SK-N-MC (cell line): ENCODE measurements at regions not wholly inside any gene's neighbourhood (a gene's known extent, or its start where the extent isn't known, plus 50 kb on each side); places are given as distances from the start of the nearest gene placed in this dataset.

Source experiments
- DNase-seq: peaks from one replicate; pipeline ENCODE4 v3.0.0-alpha.2; 2011; ENCODE audit warnings: low read depth, low spot score
- H3K27ac ChIP-seq: fragments of 200-600 bp; sonication (generic); 2 replicates; pipeline ENCODE4 v1.5.1; 2016; ENCODE audit warnings: mixed run types
- H3K36me3 ChIP-seq: fragments of 200-600 bp; sonication (generic); 2 replicates; pipeline ENCODE4 v1.6.1; 2017; ENCODE audit warnings: antibody characterized with exemption, low read length, mixed read lengths; ENCODE audit not compliant: insufficient read depth
- H3K4me3 ChIP-seq: fragments of 200-600 bp; sonication (generic); 2 replicates; pipeline ENCODE4 v1.5.1; 2016
- H3K9ac ChIP-seq: fragments of 200-600 bp; sonication (generic); 2 replicates; pipeline ENCODE4 v1.8.0; 2017; ENCODE audit warnings: mixed run types, mixed read lengths; ENCODE audit not compliant: insufficient read length
- H3K9me3 ChIP-seq: fragments of 200-600 bp; sonication (generic); 2 replicates; pipeline ENCODE4 v1.6.1; 2017; ENCODE audit warnings: low read depth, mild to moderate bottlenecking, antibody characterized with exemption, low read length, moderate library complexity, mixed read lengths
- EZH2 ChIP-seq: fragments of 200-600 bp; sonication (generic); IDR thresholded peaks from one replicate; pipeline ENCODE4 v1.6.1; 2017; ENCODE audit warnings: antibody characterized with exemption
- FOXP2 ChIP-seq: optimal IDR thresholded peaks from 2 replicates; pipeline ENCODE3; 2011; ENCODE audit warnings: mild to moderate bottlenecking, moderate library complexity; ENCODE audit not compliant: insufficient read depth; ENCODE audit errors: extremely low read length, control extremely low read depth
- POLR2AphosphoS5 ChIP-seq: IDR thresholded peaks from 2 replicates; pipeline ENCODE4 v1.6.1; 2012; ENCODE audit warnings: mild to moderate bottlenecking, low read depth, low read length, borderline replicate concordance

- H3K27ac ChIP-seq = no peak overlapping the region
- TF ChIP-seq POLR2AphosphoS5 (no peak), FOXP2 (no peak), EZH2 (no peak)
- H3K9me3 ChIP-seq = no peaks in the 10 kb centered on the region
- H3K4me3 ChIP-seq = no peak overlapping the region
- no peak overlapping the region for H3K9ac ChIP-seq
- H3K36me3 ChIP-seq = no peaks in the 10 kb centered on the region
- DNase-seq = no peak
Measured at GRCh38 chr1:229158927-229159326, 112.0 kb upstream of the RAB4A start.

- TF ChIP-seq FOXP2 (no peak), EZH2 (no peak), POLR2AphosphoS5 (no peak)
- H3K27ac ChIP-seq = no peak overlapping the region
- no peak for DNase-seq
- H3K9me3 ChIP-seq = no peaks in the 10 kb centered on the region
- H3K36me3 ChIP-seq = no peaks in the 10 kb centered on the region
- no peak overlapping the region for H3K4me3 ChIP-seq
- no peak overlapping the region for H3K9ac ChIP-seq
Measured at GRCh38 chr1:229159668-229160544, 111.0 kb upstream of the RAB4A start.

- Histone ChIP-seq H3K4me3 (no peak overlapping the region), H3K27ac (no peak overlapping the region), H3K9ac (no peak overlapping the region), H3K9me3 (no peaks in the 10 kb centered on the region), H3K36me3 (no peaks in the 10 kb centered on the region)
- DNase-seq = no peak
- no peak for TF ChIP-seq FOXP2
- TF ChIP-seq POLR2AphosphoS5 = no peak
- no peak for TF ChIP-seq EZH2
Measured at GRCh38 chr1:229161740-229162139, 109.2 kb upstream of the RAB4A start.

GRCh38 chr1:229162825-229163515 is 107.9 kb upstream of the RAB4A start:
- no peak for TF ChIP-seq EZH2
- TF ChIP-seq POLR2AphosphoS5 = no peak
- no peak for TF ChIP-seq FOXP2
- DNase-seq = no peak
- Histone ChIP-seq H3K27ac (no peak overlapping the region), H3K9me3 (no peaks in the 10 kb centered on the region), H3K9ac (no peak overlapping the region), H3K4me3 (no peak overlapping the region), H3K36me3 (no peaks in the 10 kb centered on the region)

GRCh38 chr1:229164348-229164747 is 106.6 kb upstream of the RAB4A start:
- TF ChIP-seq FOXP2 (no peak), POLR2AphosphoS5 (no peak), EZH2 (no peak)
- H3K9me3 ChIP-seq = no peaks in the 10 kb centered on the region
- no peak for DNase-seq

GRCh38 chr1:229164836-229165735 is 105.8 kb upstream of the RAB4A start:
- no peak for TF ChIP-seq FOXP2
- TF ChIP-seq POLR2AphosphoS5 = no peak
- DNase-seq = no peak
- H3K4me3 ChIP-seq = no peak overlapping the region
- no peak overlapping the region for H3K27ac ChIP-seq
- H3K36me3 ChIP-seq = no peaks in the 10 kb centered on the region
- no peak overlapping the region for H3K9ac ChIP-seq
- H3K9me3 ChIP-seq = no peaks in the 10 kb centered on the region

More at GRCh38 chr1:229164348-229164747, 106.6 kb upstream of the RAB4A start:
- Histone ChIP-seq H3K36me3 (no peaks in the 10 kb centered on the region), H3K27ac (no peak overlapping the region), H3K4me3 (no peak overlapping the region), H3K9ac (no peak overlapping the region)

- Histone ChIP-seq H3K4me3 (no peak overlapping the region), H3K27ac (no peak overlapping the region), H3K9me3 (no peaks in the 10 kb centered on the region), H3K9ac (no peak overlapping the region), H3K36me3 (no peaks in the 10 kb centered on the region)
- no peak for TF ChIP-seq POLR2AphosphoS5
- DNase-seq = no peak
Measured at GRCh38 chr1:229167318-229167717, 103.6 kb upstream of the RAB4A start.

- H3K36me3 ChIP-seq = no peaks in the 10 kb centered on the region
- no peaks in the 10 kb centered on the region for H3K9me3 ChIP-seq
- no peak for DNase-seq
- H3K4me3 ChIP-seq = no peak overlapping the region
- no peak for TF ChIP-seq POLR2AphosphoS5
- TF ChIP-seq EZH2 = no peak
- TF ChIP-seq FOXP2 = no peak
- H3K27ac ChIP-seq = no peak overlapping the region
- no peak overlapping the region for H3K9ac ChIP-seq
Measured at GRCh38 chr1:229169399-229169798, 101.5 kb upstream of the RAB4A start.
